Endothelial cell of umbilical vein (primary cell): ENCODE measurements at regions not wholly inside any gene's neighbourhood (a gene's known extent, or its start where the extent isn't known, plus 50 kb on each side); places are given as distances from the start of the nearest gene placed in this dataset.

Source experiments
- BruUV-seq: library from RNA; stranded (reverse); fragments of 400-500 nt; replicated peaks from 2 replicates; lab custom pipeline; 2021; lab: Mats Ljungman, UMichigan
- CTCF ChIA-PET: fragments of 300-600, 350-600 bp; sonication (Branson Sonifier 250); formaldehyde crosslinking; loops from one replicate; lab custom pipeline; 2021; ENCODE audit warnings: antibody characterized with exemption, inconsistent platforms; lab: Charles Lee
- POLR2A ChIA-PET: fragments of 300-600, 350-600 bp; sonication (Branson Sonifier 250); formaldehyde crosslinking; loops from one replicate; lab custom pipeline; 2021; ENCODE audit warnings: antibody characterized with exemption, inconsistent platforms; lab: Charles Lee
- DNase-seq: peaks from one replicate; pipeline ENCODE4 v3.0.0-alpha.2; 2011; ENCODE audit warnings: low read depth, low spot score
- FAIRE-seq: peaks from 2 replicates; lab custom pipeline; 2011; peaks lifted over from hg19 to GRCh38; lab: Jason Lieb, UNC
- H2AFZ ChIP-seq: 2 replicates; pipeline ENCODE4 v1.6.0; 2012; ENCODE audit warnings: low read depth, low read length, control low read depth, inconsistent platforms
- H3K27ac ChIP-seq: 2 replicates; pipeline ENCODE4 v1.5.1; 2011; ENCODE audit warnings: low read depth, mild to moderate bottlenecking, control low read depth, low read length, moderate library complexity; ENCODE audit not compliant: insufficient read depth
- H3K27me3 ChIP-seq, 2 experiments: 2 replicates each; pipeline versions ENCODE4 v1.6.0 to v1.6.1; 2011; ENCODE audit warnings: low read length in 2 of 2, mixed read lengths in 1 of 2; ENCODE audit not compliant: control insufficient read depth in 2 of 2, insufficient read depth in 2 of 2
- H3K36me3 ChIP-seq, 2 experiments: 2 replicates in 1 of 2; 3 replicates in 1 of 2; pipeline ENCODE4 v1.5.1; 2011; ENCODE audit warnings: low read length in 2 of 2, mild to moderate bottlenecking in 1 of 2, moderate library complexity in 1 of 2; ENCODE audit not compliant: control insufficient read depth in 2 of 2, insufficient read depth in 2 of 2; ENCODE audit errors: extremely low read depth in 1 of 2
- H3K4me1 ChIP-seq: 3 replicates; pipeline ENCODE4 v1.5.1; 2011; ENCODE audit warnings: mild to moderate bottlenecking, low read length; ENCODE audit not compliant: control insufficient read depth, insufficient read depth; ENCODE audit errors: extremely low read depth
- H3K4me2 ChIP-seq: 2 replicates; pipeline ENCODE4 v1.6.1; 2011; ENCODE audit warnings: low read length, control low read depth, mixed read lengths; ENCODE audit not compliant: insufficient read depth
- H3K4me3 ChIP-seq, 3 experiments: fragments of 200-600 bp in 1 of 3; sonication (generic), shearing (Covaris generic) in 1 of 3; replicated peaks in 1 of 3; 2 replicates each; pipeline ENCODE4 v1.5.1; 2011 to 2016; ENCODE audit warnings: control low read depth in 3 of 3, low read length in 3 of 3, mild to moderate bottlenecking in 2 of 3, inconsistent platforms in 1 of 3, low read depth in 1 of 3, moderate library complexity in 1 of 3; ENCODE audit not compliant: insufficient read depth in 1 of 3
- H3K79me2 ChIP-seq: 2 replicates; pipeline ENCODE4 v1.6.0; 2012; ENCODE audit warnings: low read length, inconsistent platforms; ENCODE audit not compliant: control insufficient read depth, insufficient read depth
- H3K9ac ChIP-seq: replicated peaks from 2 replicates; pipeline ENCODE3; 2011; ENCODE audit warnings: low read length, control low read depth; ENCODE audit not compliant: insufficient read depth; ENCODE audit errors: extremely low read depth
- H3K9me1 ChIP-seq: replicated peaks from 3 replicates; pipeline ENCODE4 v1.6.0; 2011; ENCODE audit warnings: mild to moderate bottlenecking, low read length; ENCODE audit not compliant: control insufficient read depth, insufficient read depth; ENCODE audit errors: extremely low read depth
- H3K9me3 ChIP-seq: replicated peaks from 2 replicates; pipeline ENCODE4 v1.5.1; 2012; ENCODE audit warnings: low read length, inconsistent platforms; ENCODE audit not compliant: control insufficient read depth, insufficient read depth
- H4K20me1 ChIP-seq: replicated peaks from 2 replicates; pipeline ENCODE3; 2011; ENCODE audit warnings: mild to moderate bottlenecking, low read length; ENCODE audit not compliant: control insufficient read depth, insufficient read depth; ENCODE audit errors: extremely low read depth
- CTCF ChIP-seq, 2 donors: IDR thresholded peaks; 1 replicate in 1 of 2; 2 replicates in 1 of 2; pipeline ENCODE4 v1.5.1; 2011; ENCODE audit warnings: low read length in 2 of 2, mild to moderate bottlenecking in 2 of 2, moderate library complexity in 2 of 2, control low read depth in 1 of 2, inconsistent platforms in 1 of 2, low read depth in 1 of 2; ENCODE audit not compliant: insufficient read depth in 1 of 2; ENCODE audit errors: extremely low read depth in 1 of 2
- EZH2 ChIP-seq: IDR thresholded peaks from 2 replicates; pipeline ENCODE4 v1.6.1; 2012; ENCODE audit warnings: borderline replicate concordance, low read depth, mild to moderate bottlenecking, moderate library complexity, low read length, inconsistent platforms; ENCODE audit not compliant: severe bottlenecking
- FOS ChIP-seq: IDR thresholded peaks from 2 replicates; pipeline ENCODE4 v1.6.1; 2011; ENCODE audit warnings: mild to moderate bottlenecking, low read length, moderate library complexity, borderline replicate concordance; ENCODE audit not compliant: insufficient read depth
- GATA2 ChIP-seq: IDR thresholded peaks from 2 replicates; pipeline ENCODE4 v1.7.0; 2011; ENCODE audit warnings: low read depth, mild to moderate bottlenecking, moderate library complexity, mixed read lengths, low read length; ENCODE audit not compliant: insufficient read length, insufficient read depth
- JUN ChIP-seq: IDR thresholded peaks from 2 replicates; pipeline ENCODE4 v1.6.1; 2011; ENCODE audit warnings: borderline replicate concordance, low read depth; ENCODE audit not compliant: insufficient read length, insufficient read depth
- MAX ChIP-seq: IDR thresholded peaks from 2 replicates; pipeline ENCODE4 v1.6.1; 2011; ENCODE audit not compliant: insufficient read depth, insufficient read length
- MYC ChIP-seq: IDR thresholded peaks from one replicate; pipeline ENCODE4 v1.6.1; 2011; ENCODE audit warnings: mild to moderate bottlenecking, low read depth, low read length
- POLR2A ChIP-seq: IDR thresholded peaks from 2 replicates; pipeline ENCODE4 v1.6.1; 2012; ENCODE audit warnings: low read depth, mild to moderate bottlenecking, control low read depth, low read length
- POLR2AphosphoS5 ChIP-seq: IDR thresholded peaks from 2 replicates; pipeline ENCODE4 v1.6.1; 2012; ENCODE audit warnings: low read depth, mild to moderate bottlenecking, control low read depth, low read length, moderate library complexity; ENCODE audit not compliant: insufficient read depth
- dilution Hi-C: fragments of 300-500 bp; cut with MboI; formaldehyde crosslinking; loops from one replicate; pipeline ENCODE4 v1.15.0; 2019; ENCODE audit warnings: low sequenced_read_pairs; ENCODE audit not compliant: extremely low pct_ligation_motif_present
- intact Hi-C: fragments of 100-400 bp; cut with micrococcal nuclease; formaldehyde crosslinking; loops from one replicate; pipeline ENCODE4 v1.10.0; 2022

GRCh38 chr5:142239394-142240159, 85.2 kb downstream of the SPRY4 start:
- H3K9ac ChIP-seq = no peak overlapping the region
- H3K36me3 ChIP-seq = no peaks in the 10 kb centered on the region
- ChIA-PET CTCF (no interaction called here), POLR2A (no interaction called here)
- TF ChIP-seq MYC (no peak), POLR2AphosphoS5 (no peak), EZH2 (no peak), POLR2A (no peak), GATA2 (no peak), FOS (no peak), MAX (no peak), CTCF (IDR thresholded peaks at IDR 0.05; ENCODE audit: extremely low read depth in 1 of 2, insufficient read depth in 1 of 2, low read depth in 1 of 2, low read length in 2 of 2) (no peak), JUN (no peak)
- no peaks in the 10 kb centered on the region for H3K79me2 ChIP-seq
- FAIRE-seq (no peak), DNase-seq (no peak)
- H3K9me1 ChIP-seq = no peaks in the 10 kb centered on the region
- no peak overlapping the region for H3K4me2 ChIP-seq
- H3K4me1 ChIP-seq = peaks cover 14% of the 10 kb centered on the region
- no peak overlapping the region for H2AFZ ChIP-seq
- no peaks in the 10 kb centered on the region for H4K20me1 ChIP-seq
- dilution Hi-C loops = no loop called here
- no peak overlapping the region for H3K27ac ChIP-seq
- H3K9me3 ChIP-seq = no peaks in the 10 kb centered on the region
- H3K27me3 ChIP-seq = no peaks in the 10 kb centered on the region
- no peak overlapping the region for H3K4me3 ChIP-seq
- no TSS peak for BruUV-seq
- intact Hi-C loops = loop anchor here (5.0 kb wide), 1 partner anchor 87 kb away; no protein-coding TSS in a partner anchor
